DOHH2 (cell line): ENCODE measurements at regions not wholly inside any gene's neighbourhood (a gene's known extent, or its start where the extent isn't known, plus 50 kb on each side); places are given as distances from the start of the nearest gene placed in this dataset.

Source experiments
- H3F3A ChIP-seq: fragments of 200-600 bp; sonication (generic), shearing (Covaris generic); 2 replicates; pipeline ENCODE4 v1.6.0; 2016; ENCODE audit warnings: antibody characterized with exemption, mild to moderate bottlenecking; ENCODE audit not compliant: control insufficient read depth, insufficient read depth
- H3K27ac ChIP-seq: fragments of 200-600 bp; sonication (generic); 2 replicates; pipeline ENCODE4 v1.5.1; 2014; ENCODE audit warnings: low read depth, mild to moderate bottlenecking, low read length, moderate library complexity
- H3K27me3 ChIP-seq: fragments of 200-600 bp; sonication (generic); 2 replicates; pipeline ENCODE4 v1.6.1; 2014; ENCODE audit warnings: mild to moderate bottlenecking, low read length, mixed read lengths; ENCODE audit not compliant: control insufficient read depth
- H3K36me3 ChIP-seq: fragments of 200-600 bp; sonication (generic); 2 replicates; pipeline ENCODE4 v1.6.1; 2014; ENCODE audit warnings: mild to moderate bottlenecking, low read length, moderate library complexity, mixed read lengths; ENCODE audit not compliant: control insufficient read depth
- H3K4me1 ChIP-seq: fragments of 200-600 bp; sonication (generic); 2 replicates; pipeline ENCODE4 v1.6.1; 2014; ENCODE audit warnings: mild to moderate bottlenecking, low read length, mixed read lengths; ENCODE audit not compliant: control insufficient read depth
- H3K4me2 ChIP-seq: fragments of 200-600 bp; sonication (generic); 2 replicates; pipeline ENCODE4 v1.6.0; 2014; ENCODE audit warnings: mild to moderate bottlenecking, low read length, moderate library complexity
- H3K4me3 ChIP-seq: fragments of 200-600 bp; sonication (generic); 2 replicates; pipeline ENCODE4 v1.5.1; 2014; ENCODE audit warnings: mild to moderate bottlenecking, low read length, mixed read lengths
- H3K79me2 ChIP-seq: fragments of 200-600 bp; sonication (generic); 2 replicates; pipeline ENCODE4 v1.6.1; 2014; ENCODE audit warnings: mild to moderate bottlenecking, low read length, mixed read lengths; ENCODE audit not compliant: control insufficient read depth
- H3K9me2 ChIP-seq: fragments of 200-600 bp; sonication (generic); replicated peaks from 2 replicates; pipeline ENCODE4 v1.6.1; 2014; ENCODE audit warnings: mild to moderate bottlenecking, low read length, mixed read lengths; ENCODE audit not compliant: control insufficient read depth
- H3K9me3 ChIP-seq: fragments of 200-600 bp; sonication (generic); 2 replicates; pipeline ENCODE4 v1.6.1; 2014; ENCODE audit warnings: antibody characterized with exemption, low read length, mixed read lengths; ENCODE audit not compliant: control insufficient read depth, insufficient read depth
- H4K20me1 ChIP-seq: fragments of 200-600 bp; sonication (generic); 2 replicates; pipeline ENCODE4 v1.6.0; 2014; ENCODE audit warnings: low read depth, mild to moderate bottlenecking, antibody characterized with exemption, low read length, moderate library complexity; ENCODE audit not compliant: control insufficient read depth, insufficient read depth
- CTCF ChIP-seq: fragments of 200-600 bp; sonication (generic); IDR thresholded peaks from one replicate; pipeline ENCODE4 v1.5.1; 2014; ENCODE audit warnings: antibody characterized with exemption, mild to moderate bottlenecking, low read depth, low read length; ENCODE audit not compliant: poor library complexity, severe bottlenecking
- EZH2phosphoT487 ChIP-seq: fragments of 200-600 bp; sonication (generic); IDR thresholded peaks from 2 replicates; pipeline ENCODE4 v1.6.1; 2017; ENCODE audit warnings: borderline replicate concordance, mild to moderate bottlenecking, antibody characterized with exemption, low read length, moderate library complexity, mixed read lengths

- Histone ChIP-seq H3K79me2 (no peaks in the 10 kb centered on the region), H3K4me1 (no peaks in the 10 kb centered on the region), H3K27ac (no peak overlapping the region), H4K20me1 (no peaks in the 10 kb centered on the region), H3K4me3 (no peak overlapping the region), H3K4me2 (no peak overlapping the region), H3K36me3 (no peaks in the 10 kb centered on the region), H3K27me3 (peaks cover 22% of the 10 kb centered on the region), H3F3A (no peaks in the 10 kb centered on the region), H3K9me3 (no peaks in the 10 kb centered on the region), H3K9me2 (no peaks in the 10 kb centered on the region)
- no peak for TF ChIP-seq EZH2phosphoT487
- no peak for TF ChIP-seq CTCF
These were observed 174.6 kb upstream of the FOXD3 start for GRCh38 chr1:63147783-63148182.

GRCh38 chr1:63148825-63149645 lies 173.3 kb upstream of the FOXD3 start:
- peaks cover 23% of the 10 kb centered on the region for H3K27me3 ChIP-seq
- no peaks in the 10 kb centered on the region for H3K9me2 ChIP-seq
- no peak overlapping the region for H3K4me3 ChIP-seq
- no peaks in the 10 kb centered on the region for H3K79me2 ChIP-seq
- H3F3A ChIP-seq, result no peaks in the 10 kb centered on the region
- no peak overlapping the region for H3K4me2 ChIP-seq
- no peaks in the 10 kb centered on the region for H3K9me3 ChIP-seq
- TF ChIP-seq CTCF (peak; percentile 81), EZH2phosphoT487 (no peak)
- H3K27ac ChIP-seq, result no peak overlapping the region
- no peaks in the 10 kb centered on the region for H4K20me1 ChIP-seq
- no peaks in the 10 kb centered on the region for H3K36me3 ChIP-seq
- no peaks in the 10 kb centered on the region for H3K4me1 ChIP-seq

DNA sequence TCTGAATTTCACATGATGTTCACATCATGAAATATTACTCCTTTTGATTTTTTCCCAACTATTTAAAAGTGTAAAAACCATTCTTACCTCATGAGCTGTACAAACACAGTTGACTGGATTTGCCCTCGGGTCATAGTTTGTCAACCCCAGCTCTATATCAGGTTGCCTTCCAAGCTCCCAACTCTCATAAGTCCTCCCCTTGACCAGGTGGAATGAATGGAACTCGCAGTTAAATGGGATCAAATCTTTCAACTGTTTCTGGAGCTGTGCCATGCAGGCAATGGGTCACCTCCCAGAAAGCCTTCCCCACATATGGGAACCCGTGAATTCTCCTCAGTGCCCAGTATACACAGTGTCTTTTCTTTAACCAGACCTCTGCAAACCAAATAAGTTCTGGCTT lies 169.8 kb upstream of the FOXD3 start:
- Histone ChIP-seq H3K4me2 (no peak overlapping the region), H3K9me2 (no peaks in the 10 kb centered on the region), H3K27ac (no peak overlapping the region), H3K4me1 (no peaks in the 10 kb centered on the region), H4K20me1 (no peaks in the 10 kb centered on the region), H3K36me3 (no peaks in the 10 kb centered on the region), H3K79me2 (no peaks in the 10 kb centered on the region), H3K27me3 (peaks cover 19% of the 10 kb centered on the region), H3K9me3 (no peaks in the 10 kb centered on the region), H3F3A (no peaks in the 10 kb centered on the region), H3K4me3 (no peak overlapping the region)
- TF ChIP-seq EZH2phosphoT487, result no peak
- TF ChIP-seq CTCF, result no peak

DNA sequence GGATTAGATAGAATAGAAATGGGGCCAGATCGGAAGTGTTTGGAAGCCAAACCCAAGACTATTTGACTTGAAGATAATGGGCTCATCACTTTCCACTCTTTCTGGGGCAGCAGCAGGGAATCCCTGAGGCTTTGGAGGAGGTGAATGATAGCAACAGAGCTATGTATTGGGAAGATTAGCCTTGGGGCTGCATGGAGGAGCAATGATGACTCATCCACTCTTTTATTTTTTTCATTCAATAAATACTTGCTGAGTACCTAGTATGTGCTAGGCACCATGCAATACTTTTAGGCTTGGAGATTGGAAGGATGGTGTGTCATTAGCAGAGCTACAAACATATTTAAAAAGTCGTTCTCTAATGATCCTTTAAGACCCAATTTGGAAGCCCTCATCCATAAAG lies 166.9 kb upstream of the FOXD3 start:
- Histone ChIP-seq H3K9me2 (no peaks in the 10 kb centered on the region), H3K9me3 (no peaks in the 10 kb centered on the region), H3K4me1 (no peaks in the 10 kb centered on the region), H3K79me2 (no peaks in the 10 kb centered on the region), H3K27ac (no peak overlapping the region), H3K4me3 (no peak overlapping the region), H3K36me3 (no peaks in the 10 kb centered on the region), H4K20me1 (no peaks in the 10 kb centered on the region), H3K4me2 (no peak overlapping the region), H3F3A (no peaks in the 10 kb centered on the region), H3K27me3 (peaks cover 16% of the 10 kb centered on the region)
- TF ChIP-seq CTCF (no peak), EZH2phosphoT487 (no peak)
